Activated naive CD4-positive, alpha-beta T cell (primary cell): ENCODE measurements at regions not wholly inside any gene's neighbourhood (a gene's known extent, or its start where the extent isn't known, plus 50 kb on each side); places are given as distances from the start of the nearest gene placed in this dataset.
"Not testable (repeated sequence)": the region's sequence is repeated elsewhere in the genome, so short reads cannot be mapped to it uniquely, and the experiment has no call there.

Source experiments
- DNase-seq, 4 experiments: peaks; one replicate each; lab custom pipeline; 2025; lab: John Stamatoyannopoulos, UW

GRCh38 chr1:115531631-115532264 is 110.0 kb upstream of the VANGL1 start:
- DNase-seq = no peak

- no peak for DNase-seq
These were observed 111.4 kb upstream of the VANGL1 start for GRCh38 chr1:115530407-115530806.

- DNase-seq = no peak
These were observed 112.4 kb upstream of the VANGL1 start for GRCh38 chr1:115529216-115529897.

GRCh38 chr1:115528336-115528735 is 113.4 kb upstream of the VANGL1 start:
- not testable (repeated sequence) for DNase-seq

GRCh38 chr1:115527746-115528145 is 114.0 kb upstream of the VANGL1 start:
- no peak for DNase-seq

- no peak for DNase-seq
These were observed 114.9 kb upstream of the VANGL1 start for GRCh38 chr1:115526900-115527299.

GRCh38 chr1:115524236-115524635 is 117.5 kb upstream of the VANGL1 start:
- DNase-seq = no peak

- no peak for DNase-seq
These were observed 119.4 kb upstream of the VANGL1 start for GRCh38 chr1:115522386-115522785.

GRCh38 chr1:115515270-115515669 is 126.5 kb upstream of the VANGL1 start:
- DNase-seq = no peak

- not testable (repeated sequence) for DNase-seq
These were observed 131.5 kb upstream of the VANGL1 start for GRCh38 chr1:115510226-115510625.

- DNase-seq = no peak
These were observed 133.9 kb upstream of the VANGL1 start for GRCh38 chr1:115507901-115508300.

- no peak for DNase-seq
These were observed 134.7 kb upstream of the VANGL1 start for GRCh38 chr1:115506924-115507589.

- DNase-seq = no peak
These were observed 135.3 kb upstream of the VANGL1 start for GRCh38 chr1:115506518-115506917.

GRCh38 chr1:115505148-115505571 is 136.6 kb upstream of the VANGL1 start:
- no peak for DNase-seq

- not testable (repeated sequence) for DNase-seq
These were observed 139.6 kb upstream of the VANGL1 start for GRCh38 chr1:115502183-115502582.

- no peak for DNase-seq
These were observed 140.3 kb upstream of the VANGL1 start for GRCh38 chr1:115501476-115501875.

GRCh38 chr1:115499253-115499652 is 142.5 kb upstream of the VANGL1 start:
- no peak for DNase-seq

- no peak for DNase-seq
These were observed 144.8 kb upstream of the VANGL1 start for GRCh38 chr1:115496904-115497527.

- DNase-seq = no peak
These were observed 146.1 kb upstream of the VANGL1 start for GRCh38 chr1:115495625-115496024.

- DNase-seq = no peak
These were observed 146.7 kb upstream of the VANGL1 start for GRCh38 chr1:115495111-115495510.

- DNase-seq = no peak
These were observed 147.9 kb upstream of the VANGL1 start for GRCh38 chr1:115493834-115494233.

- no peak for DNase-seq
These were observed 148.9 kb upstream of the VANGL1 start for GRCh38 chr1:115492880-115493279.
